Vagina (tissue), 2 donors: ENCODE measurements at regions not wholly inside any gene's neighbourhood (a gene's known extent, or its start where the extent isn't known, plus 50 kb on each side); places are given as distances from the start of the nearest gene placed in this dataset.

Source experiments
- POLR2A ChIP-seq, 2 donors: fragments of 450-650 bp; IDR thresholded peaks; one replicate each; pipeline ENCODE4 v1.6.1; 2017; ENCODE audit warnings: antibody characterized with exemption in 2 of 2, mild to moderate bottlenecking in 2 of 2, moderate library complexity in 2 of 2
- TF ChIP-seq, protein P1 (sequence below), 3 experiments: fragments of 450-650 bp in 2 of 3; fragments of 200-600 bp in 1 of 3; sonication (generic) in 1 of 3; IDR thresholded peaks; one replicate each; pipeline ENCODE4 v1.5.1; 2017 to 2019; ENCODE audit warnings: antibody characterized with exemption in 3 of 3, mild to moderate bottlenecking in 2 of 3, moderate library complexity in 2 of 3

DNA sequence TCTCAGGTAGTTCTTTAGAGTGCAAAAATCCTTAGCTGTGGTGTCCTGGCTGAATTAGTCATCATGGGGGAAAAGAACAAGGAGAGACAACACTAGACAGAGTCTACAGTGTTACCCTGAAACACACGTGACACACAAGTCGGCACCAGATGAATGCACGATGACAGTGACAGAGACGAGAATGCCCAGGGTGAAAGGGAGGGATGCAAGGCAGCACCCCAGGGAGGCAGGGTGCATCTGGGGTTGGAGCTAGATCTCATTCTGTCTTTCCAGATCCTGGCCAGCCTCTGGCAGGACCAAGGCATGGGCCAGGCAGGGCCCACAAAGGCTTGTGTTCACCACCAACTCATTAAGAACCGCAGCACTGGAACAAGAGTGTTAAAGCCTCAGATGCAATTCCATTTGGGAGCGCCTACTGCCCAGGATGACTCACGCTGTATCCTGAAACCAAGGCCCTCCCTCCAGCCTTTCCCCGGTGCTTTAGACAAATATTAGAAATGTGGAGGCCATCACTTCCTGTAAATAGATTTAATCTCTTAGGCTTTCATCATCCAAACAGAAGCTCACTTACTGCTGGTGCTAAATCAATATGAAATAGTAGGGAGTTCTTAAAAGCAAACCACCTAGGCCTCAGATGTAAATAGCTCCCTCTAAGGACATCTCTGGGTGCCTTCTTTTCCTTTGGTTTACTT, 56.1 kb downstream of the IRX2 start:
- TF ChIP-seq, protein P1, sequence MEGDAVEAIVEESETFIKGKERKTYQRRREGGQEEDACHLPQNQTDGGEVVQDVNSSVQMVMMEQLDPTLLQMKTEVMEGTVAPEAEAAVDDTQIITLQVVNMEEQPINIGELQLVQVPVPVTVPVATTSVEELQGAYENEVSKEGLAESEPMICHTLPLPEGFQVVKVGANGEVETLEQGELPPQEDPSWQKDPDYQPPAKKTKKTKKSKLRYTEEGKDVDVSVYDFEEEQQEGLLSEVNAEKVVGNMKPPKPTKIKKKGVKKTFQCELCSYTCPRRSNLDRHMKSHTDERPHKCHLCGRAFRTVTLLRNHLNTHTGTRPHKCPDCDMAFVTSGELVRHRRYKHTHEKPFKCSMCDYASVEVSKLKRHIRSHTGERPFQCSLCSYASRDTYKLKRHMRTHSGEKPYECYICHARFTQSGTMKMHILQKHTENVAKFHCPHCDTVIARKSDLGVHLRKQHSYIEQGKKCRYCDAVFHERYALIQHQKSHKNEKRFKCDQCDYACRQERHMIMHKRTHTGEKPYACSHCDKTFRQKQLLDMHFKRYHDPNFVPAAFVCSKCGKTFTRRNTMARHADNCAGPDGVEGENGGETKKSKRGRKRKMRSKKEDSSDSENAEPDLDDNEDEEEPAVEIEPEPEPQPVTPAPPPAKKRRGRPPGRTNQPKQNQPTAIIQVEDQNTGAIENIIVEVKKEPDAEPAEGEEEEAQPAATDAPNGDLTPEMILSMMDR (IDR thresholded peaks at IDR 0.05) = no peak
- TF ChIP-seq POLR2A (IDR thresholded peaks at IDR 0.05) = no peak
